ENCODE measurements at regions not wholly inside any gene's neighbourhood (a gene's known extent, or its start where the extent isn't known, plus 50 kb on each side); places are given as distances from the start of the nearest gene placed in this dataset.

GRCh38 chr18:67269206-67269605 lies 247.3 kb downstream of the DSEL start:
- no peaks in the 10 kb centered on the region for H3K9me3 ChIP-seq
- no peak for TF ChIP-seq EP300 (IDR thresholded peaks at IDR 0.05)
- no peak for TF ChIP-seq POLR2AphosphoS5 (IDR thresholded peaks at IDR 0.05)
- TF ChIP-seq POLR2A (IDR thresholded peaks at IDR 0.05) = no peak
- TF ChIP-seq, protein P1, sequence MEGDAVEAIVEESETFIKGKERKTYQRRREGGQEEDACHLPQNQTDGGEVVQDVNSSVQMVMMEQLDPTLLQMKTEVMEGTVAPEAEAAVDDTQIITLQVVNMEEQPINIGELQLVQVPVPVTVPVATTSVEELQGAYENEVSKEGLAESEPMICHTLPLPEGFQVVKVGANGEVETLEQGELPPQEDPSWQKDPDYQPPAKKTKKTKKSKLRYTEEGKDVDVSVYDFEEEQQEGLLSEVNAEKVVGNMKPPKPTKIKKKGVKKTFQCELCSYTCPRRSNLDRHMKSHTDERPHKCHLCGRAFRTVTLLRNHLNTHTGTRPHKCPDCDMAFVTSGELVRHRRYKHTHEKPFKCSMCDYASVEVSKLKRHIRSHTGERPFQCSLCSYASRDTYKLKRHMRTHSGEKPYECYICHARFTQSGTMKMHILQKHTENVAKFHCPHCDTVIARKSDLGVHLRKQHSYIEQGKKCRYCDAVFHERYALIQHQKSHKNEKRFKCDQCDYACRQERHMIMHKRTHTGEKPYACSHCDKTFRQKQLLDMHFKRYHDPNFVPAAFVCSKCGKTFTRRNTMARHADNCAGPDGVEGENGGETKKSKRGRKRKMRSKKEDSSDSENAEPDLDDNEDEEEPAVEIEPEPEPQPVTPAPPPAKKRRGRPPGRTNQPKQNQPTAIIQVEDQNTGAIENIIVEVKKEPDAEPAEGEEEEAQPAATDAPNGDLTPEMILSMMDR (IDR thresholded peaks at IDR 0.05) = no peak
- no peak overlapping the region for H3K27ac ChIP-seq
- no peaks in the 10 kb centered on the region for H3K36me3 ChIP-seq
- H3K4me3 ChIP-seq = no peak overlapping the region
- WGBS, 2 donors = 76 to 86% methylated on average over 2 of the region's 2 CpGs
- DNase-seq (no peak), ATAC-seq (ENCODE audit: low FRiP score in 2 of 2) (no peak)
- no peaks in the 10 kb centered on the region for H3K27me3 ChIP-seq
- H3K4me1 ChIP-seq = peaks cover 5 to 12% (median 8%) of the 10 kb centered on the region in 4 donors

- H3K27ac ChIP-seq = no peak overlapping the region
- H3K36me3 ChIP-seq = no peaks in the 10 kb centered on the region
- TF ChIP-seq, protein P1 (IDR thresholded peaks at IDR 0.05) = no peak
- TF ChIP-seq POLR2A (IDR thresholded peaks at IDR 0.05) (no peak), POLR2AphosphoS5 (IDR thresholded peaks at IDR 0.05) (no peak), EP300 (IDR thresholded peaks at IDR 0.05) (no peak)
- ATAC-seq (ENCODE audit: low FRiP score in 2 of 2) (no peak), DNase-seq (no peak)
- no peaks in the 10 kb centered on the region for H3K27me3 ChIP-seq
- H3K4me1 ChIP-seq = peaks cover 5 to 12% (median 8%) of the 10 kb centered on the region in 4 donors
- 78 to 87% methylated on average over 3 of the region's 3 CpGs for WGBS, 2 donors
- no peak overlapping the region for H3K4me3 ChIP-seq
- H3K9me3 ChIP-seq = no peaks in the 10 kb centered on the region
Observed at GRCh38 chr18:67268530-67268929, 248.0 kb downstream of the DSEL start.

DNA sequence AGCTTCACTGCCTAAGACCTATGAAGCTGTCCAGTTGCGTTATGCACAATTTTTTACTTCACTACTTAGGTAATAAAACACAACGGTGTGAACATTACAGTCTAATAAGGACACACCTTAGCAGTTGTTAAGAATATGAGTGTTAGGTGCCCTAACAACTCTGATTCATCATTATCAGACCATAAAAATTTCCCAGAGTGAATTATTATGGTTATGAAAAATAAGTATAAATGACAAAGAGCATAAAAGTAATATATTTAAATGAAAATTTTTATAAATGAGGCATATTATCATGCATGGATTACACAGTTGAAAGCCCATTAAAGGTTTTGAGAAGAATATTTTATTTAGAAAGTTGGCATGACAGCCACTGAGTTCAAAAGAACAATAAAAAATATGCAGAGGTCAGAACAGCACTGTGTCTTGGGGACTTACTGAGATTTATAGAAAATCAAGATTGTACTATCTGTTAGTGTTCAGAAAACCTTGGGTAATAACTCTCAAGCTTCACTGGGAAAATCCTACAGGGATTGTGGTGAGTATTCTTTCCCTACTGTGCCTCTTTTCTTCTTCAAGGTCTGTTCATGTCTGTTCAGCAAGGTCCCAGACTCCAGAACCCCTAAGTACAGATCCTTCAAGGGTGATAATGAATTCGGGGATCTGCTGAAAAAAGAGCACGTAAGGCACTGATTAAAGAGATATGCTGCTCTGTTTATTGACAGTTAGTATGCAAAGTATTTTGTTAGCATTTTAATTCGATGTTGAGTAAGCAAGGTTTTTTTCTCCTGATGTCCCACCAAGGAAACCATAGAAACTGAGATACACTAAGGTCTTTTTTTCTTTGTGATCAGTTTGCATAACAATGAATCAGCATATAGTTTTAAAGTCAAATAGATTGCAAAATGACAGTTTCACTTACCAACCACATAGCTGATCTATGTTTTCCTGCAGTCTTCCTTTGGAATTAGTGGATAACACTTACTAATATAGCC lies 250.0 kb downstream of the DSEL start:
- Histone ChIP-seq H3K4me1 (peaks cover 5 to 12% (median 8%) of the 10 kb centered on the region in 4 donors), H3K27me3 (no peaks in the 10 kb centered on the region), H3K9me3 (no peaks in the 10 kb centered on the region), H3K36me3 (no peaks in the 10 kb centered on the region), H3K27ac (peak overlapping the region in 3 of 4 donors; percentile 19 to 54 (median 19)), H3K4me3 (no peak overlapping the region)
- TF ChIP-seq EP300 (IDR thresholded peaks at IDR 0.05) = no peak
- TF ChIP-seq POLR2A (IDR thresholded peaks at IDR 0.05) = no peak
- TF ChIP-seq, protein P1 (IDR thresholded peaks at IDR 0.05) = no peak
- no peak for TF ChIP-seq POLR2AphosphoS5 (IDR thresholded peaks at IDR 0.05)
- ATAC-seq (ENCODE audit: low FRiP score in 2 of 2) (no peak), DNase-seq (no peak)
- 37 to 53% methylated on average over 5 of the region's 5 CpGs for WGBS, 2 donors

DNA sequence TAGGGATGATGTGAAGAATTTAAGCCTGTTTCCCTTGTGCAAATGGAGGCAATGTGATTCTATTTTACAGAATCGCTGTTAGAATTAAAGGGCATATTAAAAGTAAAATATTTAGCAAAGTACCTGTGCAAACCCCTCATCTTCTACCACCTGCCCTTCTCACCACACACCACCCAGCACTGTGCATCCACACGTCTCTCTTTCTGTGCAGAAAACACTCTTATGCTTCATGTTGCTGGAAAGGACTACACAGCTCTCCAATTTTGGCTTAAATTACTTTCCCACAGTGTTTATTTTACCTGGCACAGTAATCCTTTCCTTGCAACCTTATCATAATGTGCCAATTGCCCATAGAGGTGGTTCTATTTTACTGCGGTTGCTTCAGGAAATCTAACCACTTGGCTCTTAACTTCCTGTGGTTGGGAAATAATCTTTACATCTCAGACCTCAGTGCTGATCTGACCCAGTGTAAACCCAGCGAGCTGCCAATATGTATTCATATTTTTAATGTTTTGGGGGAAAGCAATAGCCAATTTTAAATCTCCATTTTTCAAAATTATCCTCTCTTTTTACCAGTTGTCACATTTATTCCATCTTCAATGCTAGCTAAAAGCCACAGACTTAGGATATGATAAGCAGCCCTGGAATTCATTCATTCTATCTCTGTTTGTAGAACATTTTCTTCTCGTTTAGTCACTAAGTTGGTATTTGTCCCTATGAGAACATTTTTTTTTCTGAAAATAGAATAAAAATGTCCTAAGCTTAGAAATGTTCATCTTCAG lies 250.9 kb downstream of the DSEL start:
- peak overlapping the region in 3 of 4 donors; percentile 18 to 53 (median 19) for H3K27ac ChIP-seq
- ATAC-seq (ENCODE audit: low FRiP score in 2 of 2) = peak in 1 of 2 donors; percentile 60
- WGBS, 2 donors = 36 to 38% methylated on average over 5 of the region's 5 CpGs

More for the DNA sequence above, 250.9 kb downstream of the DSEL start:
- no peak for TF ChIP-seq POLR2AphosphoS5 (IDR thresholded peaks at IDR 0.05)
- no peak for TF ChIP-seq POLR2A (IDR thresholded peaks at IDR 0.05)
- TF ChIP-seq EP300 (IDR thresholded peaks at IDR 0.05) = no peak
- peaks cover 5 to 12% (median 8%) of the 10 kb centered on the region in 4 donors for H3K4me1 ChIP-seq
- H3K9me3 ChIP-seq = no peaks in the 10 kb centered on the region
- H3K4me3 ChIP-seq = no peak overlapping the region
- no peaks in the 10 kb centered on the region for H3K27me3 ChIP-seq
- H3K36me3 ChIP-seq = no peaks in the 10 kb centered on the region
- DNase-seq = no peak
